GM18861 (cell line): ENCODE measurements at regions not wholly inside any gene's neighbourhood (a gene's known extent, or its start where the extent isn't known, plus 50 kb on each side); places are given as distances from the start of the nearest gene placed in this dataset.

Experiments used
- ATAC-seq: cut with Tn5 transposase; IDR thresholded peaks from one replicate; pipeline ENCODE4 v1.9.1; 2021; ENCODE audit not compliant: unreplicated experiment

DNA sequence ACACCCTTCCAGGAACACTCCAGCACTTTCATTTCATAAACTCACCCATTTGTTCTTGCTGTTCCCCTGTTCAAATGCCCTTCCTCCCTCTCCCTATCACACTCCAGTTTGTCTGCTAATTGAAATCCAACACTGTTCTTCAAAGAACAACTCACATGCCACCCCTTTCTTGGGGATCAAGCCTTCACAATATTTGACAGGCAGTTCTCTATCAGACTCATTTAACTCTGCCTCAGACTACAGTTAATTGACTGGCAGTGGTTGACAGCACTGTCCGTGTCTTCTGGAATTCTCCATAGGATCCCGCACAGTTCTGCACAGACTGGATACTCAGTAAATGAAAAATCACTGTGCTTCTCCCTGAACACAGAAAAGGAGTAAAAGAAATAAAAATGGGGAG is 87.8 kb downstream of the PMP22 start:
- ATAC-seq = no peak

DNA sequence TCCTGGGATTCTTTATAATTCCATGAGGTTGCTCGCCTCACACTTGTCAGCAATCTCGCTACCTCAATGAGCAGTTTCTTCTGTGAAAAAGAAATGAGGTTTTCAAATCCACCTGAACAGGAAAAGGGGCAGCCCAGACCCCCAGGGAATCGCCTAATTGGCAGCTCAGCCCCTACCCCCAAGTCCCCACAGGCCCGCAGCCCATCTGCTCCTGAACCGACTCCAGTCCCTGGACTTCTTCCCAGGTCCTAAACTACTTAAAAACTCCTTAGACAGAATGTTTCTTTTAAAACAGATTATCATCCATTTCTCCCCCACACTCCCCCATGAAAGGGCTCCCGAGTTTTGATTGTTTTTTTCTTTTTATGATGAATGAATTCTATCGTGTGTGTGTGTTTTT is 89.8 kb downstream of the PMP22 start:
- ATAC-seq = no peak

DNA sequence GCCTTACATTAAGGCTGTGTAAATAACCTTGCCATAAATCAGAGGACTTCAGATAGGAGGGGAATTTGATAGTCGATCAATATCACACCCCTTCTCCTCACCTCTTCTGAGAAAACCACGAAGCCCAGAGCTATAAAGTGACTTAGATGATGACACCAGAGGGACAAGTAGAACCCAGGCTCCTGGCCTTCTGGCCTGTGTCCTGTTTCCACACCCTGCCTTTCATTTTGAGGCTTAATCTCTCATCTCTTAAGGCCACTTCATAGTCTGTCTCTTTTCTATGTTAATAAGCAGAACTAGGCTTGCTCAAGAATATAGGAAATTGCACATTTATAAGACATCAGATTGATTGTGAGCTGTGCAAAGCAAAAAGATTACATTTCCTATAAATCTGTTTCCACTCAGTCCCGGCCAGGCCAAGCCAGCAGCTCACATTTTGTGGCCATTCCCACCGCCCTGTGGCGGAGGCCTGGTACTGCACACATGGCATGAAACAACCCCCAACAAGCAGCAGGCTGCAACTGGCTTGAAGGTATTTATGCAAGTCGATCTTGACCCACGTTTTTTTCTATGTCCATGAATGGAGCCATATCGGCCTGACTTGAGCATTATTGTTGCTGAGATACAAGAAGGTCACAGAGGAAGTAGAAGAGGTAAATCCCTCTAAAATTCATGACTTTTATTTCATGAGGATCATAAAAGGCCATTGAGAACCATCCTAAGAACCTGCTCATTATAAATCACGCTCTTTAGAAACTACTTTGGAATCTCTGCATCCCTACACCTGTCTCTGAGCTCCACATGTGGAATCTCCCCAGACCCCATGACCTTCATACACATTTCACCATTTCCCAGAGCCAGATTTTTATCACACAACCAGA is 93.7 kb downstream of the PMP22 start:
- ATAC-seq = no peak

DNA sequence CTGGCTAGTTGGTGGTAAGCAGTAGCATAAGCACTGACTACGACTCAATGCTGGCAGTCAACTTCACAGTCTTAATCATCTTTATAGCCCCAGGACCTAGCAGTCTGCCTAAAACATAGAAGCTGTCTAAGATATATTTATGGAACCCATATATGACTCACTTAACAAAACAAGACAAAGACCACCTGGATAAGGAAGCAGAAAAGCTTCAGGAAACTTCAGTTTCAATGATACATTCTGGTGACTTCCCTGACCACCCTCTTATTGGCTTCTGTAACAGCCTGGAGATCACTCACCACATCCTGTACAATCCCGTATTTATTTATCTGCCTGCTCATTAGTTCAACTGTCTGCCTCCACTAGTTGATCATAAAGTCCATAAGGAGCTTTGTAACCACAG is 95.5 kb downstream of the PMP22 start:
- ATAC-seq = no peak

DNA sequence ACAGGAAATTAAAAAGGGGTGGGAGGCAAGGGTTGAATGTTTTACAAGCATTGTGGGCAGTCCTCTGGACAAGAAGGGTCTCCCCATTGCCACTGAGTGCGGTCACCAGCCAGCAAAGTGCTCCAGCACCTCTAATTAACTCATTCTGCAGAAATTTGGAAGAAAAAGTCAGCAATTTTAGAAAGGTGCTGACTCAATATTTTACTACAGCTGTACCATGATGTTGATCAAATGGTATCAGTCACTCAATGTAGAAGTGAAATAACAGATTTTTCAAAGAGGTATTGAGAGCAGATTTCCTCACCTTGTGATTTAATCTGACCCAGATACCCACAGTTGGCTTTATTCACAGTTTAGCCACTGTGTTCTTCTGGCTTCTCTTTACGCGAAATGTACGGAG is 96.7 kb downstream of the PMP22 start:
- ATAC-seq = no peak

DNA sequence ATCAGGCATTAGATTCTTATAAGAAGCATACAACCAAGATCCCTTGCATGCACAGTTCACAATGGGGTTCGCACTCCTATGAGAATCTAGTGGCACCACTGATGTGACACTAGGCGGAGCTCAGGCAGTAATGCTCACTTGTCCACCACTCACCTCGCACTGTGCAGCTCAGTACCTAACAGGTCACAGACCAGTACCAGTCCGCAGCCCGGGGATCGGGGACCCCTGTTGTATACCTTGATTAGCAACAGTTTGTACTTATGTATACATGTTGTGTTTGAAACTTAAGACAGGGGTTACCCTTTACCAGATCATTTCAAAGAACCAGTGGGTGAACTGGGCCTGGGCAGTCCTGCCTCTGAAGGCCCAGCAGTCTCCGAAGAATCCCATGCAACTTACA is 103.7 kb downstream of the PMP22 start:
- ATAC-seq = no peak

DNA sequence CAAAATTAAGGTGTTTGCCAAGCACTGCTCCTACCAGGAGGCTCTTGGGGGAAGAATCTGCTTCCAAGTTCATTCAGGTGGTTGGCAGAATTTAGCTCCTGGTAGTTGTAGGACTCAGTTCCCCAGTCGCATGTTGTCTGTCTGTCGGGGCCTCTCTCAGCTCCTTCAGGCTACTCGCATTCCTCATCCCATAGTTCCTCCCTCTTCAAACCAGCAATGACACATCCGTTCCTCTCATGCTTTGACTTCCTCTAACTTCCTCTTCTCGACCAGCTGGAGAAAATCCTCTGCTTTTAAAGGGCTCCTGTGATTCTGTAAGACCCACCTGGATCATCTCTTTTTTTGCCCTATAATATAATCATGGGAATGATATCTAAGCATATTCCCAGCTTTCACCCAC is 108.1 kb downstream of the PMP22 start:
- ATAC-seq = no peak

DNA sequence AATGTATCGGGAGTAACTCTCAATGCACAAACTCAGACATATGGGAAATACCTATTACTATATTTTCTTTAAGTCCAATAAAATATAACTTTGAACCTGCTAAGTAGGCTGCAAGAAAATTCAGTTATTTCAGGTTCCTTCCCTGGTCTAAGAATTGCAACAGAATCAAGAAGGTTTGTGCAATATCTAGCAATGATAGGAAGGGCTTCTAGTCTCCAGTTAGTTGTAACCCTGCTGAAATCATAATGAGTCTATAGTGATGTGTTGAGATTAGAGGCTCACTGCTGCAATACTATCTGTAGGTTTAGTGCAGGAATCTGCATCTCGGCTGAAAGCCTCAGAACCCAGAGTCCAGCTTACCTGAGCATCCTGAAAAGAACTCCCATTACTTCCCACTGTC is 110.5 kb downstream of the PMP22 start:
- ATAC-seq = no peak

DNA sequence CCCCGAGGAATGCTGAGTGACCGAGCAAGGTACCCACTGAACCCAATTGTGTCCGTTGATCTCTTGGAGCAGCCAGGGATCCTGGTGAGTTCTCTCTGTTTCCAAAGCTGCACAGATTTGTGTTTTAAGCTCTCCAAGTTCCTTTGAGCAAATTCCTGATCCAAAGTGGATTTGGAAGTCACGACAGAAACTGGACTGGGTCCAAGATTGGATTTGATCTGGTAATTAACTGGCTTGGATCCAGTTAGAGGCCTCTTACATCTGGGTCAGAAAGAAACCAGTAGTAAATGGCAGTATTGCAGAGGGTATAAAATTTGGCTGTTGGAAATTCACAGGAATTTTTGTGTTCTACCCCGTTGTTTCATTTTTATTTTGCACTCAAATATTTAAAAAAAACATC is 119.5 kb downstream of the PMP22 start:
- ATAC-seq = no peak

DNA sequence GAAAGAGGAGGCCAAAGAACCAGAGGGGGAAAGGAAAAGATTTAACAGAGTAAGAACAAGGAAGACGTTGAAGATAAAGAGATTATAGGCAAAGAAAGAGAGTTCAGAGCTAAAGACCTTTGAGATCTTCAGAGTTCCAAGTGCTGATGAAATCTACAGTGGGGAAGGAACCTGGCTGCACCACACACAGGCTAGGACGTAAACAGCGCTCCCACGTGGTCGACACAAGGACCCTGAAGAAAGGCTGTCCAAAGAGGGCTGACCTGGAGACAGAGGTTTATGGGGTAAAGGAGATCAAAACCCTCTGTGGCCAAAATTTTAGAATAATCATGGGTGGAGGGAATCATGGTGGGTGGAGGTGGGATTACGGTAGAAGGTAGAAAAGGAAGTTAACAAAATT is 121.6 kb downstream of the PMP22 start:
- no peak for ATAC-seq

DNA sequence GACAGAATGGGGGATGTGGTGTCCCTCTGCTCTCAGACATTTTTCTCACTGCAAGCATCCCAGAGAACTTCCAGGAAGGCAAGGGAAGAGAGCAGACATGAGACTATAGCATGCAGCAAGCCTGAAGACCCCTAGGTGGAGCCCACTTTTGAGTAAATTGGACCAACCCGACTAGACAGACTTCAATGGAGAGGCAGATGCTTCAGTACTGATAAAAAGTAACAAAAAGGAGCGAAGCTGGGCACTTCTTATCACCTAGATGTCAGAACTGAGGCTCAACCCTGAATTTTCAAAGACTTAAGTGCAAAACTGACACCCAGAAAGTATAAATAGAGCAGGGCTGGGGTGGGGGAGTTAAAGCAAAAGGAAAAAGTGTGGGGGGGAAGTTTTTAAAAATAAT is 130.8 kb downstream of the PMP22 start:
- ATAC-seq = no peak

DNA sequence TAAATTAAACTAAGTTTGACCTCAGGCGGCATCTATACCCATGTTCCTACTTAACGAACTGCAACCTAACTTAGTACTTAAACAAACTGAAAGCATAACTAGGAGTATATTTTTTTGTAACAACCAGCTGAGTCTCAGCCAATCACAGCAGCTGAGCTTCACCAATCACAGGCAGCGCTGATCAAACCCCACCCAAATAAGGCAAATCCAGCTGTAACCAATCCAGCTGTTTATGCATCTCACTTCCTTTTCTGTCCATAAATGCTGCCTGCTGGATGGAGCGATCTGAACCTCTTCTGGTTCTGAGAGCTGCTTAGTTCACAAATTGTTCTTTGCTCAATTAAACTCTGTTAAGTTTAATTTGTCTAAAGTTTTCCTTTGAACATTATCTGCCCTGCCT is 131.3 kb downstream of the PMP22 start:
- ATAC-seq = no peak

DNA sequence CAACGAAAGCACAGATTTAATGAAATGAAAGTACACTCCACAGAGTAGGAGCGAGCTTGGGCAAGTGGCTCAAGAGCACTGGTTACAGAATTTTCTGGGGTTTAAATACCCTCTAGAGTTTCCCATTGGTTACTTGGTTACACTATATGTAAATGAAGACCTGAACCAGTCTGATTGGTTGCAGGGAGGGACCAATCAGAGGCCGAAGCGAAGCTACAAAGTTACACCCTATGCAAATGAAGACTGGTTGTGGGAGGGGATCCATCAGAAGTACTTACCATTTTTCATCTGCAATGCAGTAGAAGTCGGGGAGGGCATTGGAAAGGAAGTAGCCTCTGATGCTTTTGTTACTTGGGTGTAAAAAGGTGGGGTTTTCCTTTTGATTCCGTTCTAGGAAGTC is 132.0 kb downstream of the PMP22 start:
- no peak for ATAC-seq

DNA sequence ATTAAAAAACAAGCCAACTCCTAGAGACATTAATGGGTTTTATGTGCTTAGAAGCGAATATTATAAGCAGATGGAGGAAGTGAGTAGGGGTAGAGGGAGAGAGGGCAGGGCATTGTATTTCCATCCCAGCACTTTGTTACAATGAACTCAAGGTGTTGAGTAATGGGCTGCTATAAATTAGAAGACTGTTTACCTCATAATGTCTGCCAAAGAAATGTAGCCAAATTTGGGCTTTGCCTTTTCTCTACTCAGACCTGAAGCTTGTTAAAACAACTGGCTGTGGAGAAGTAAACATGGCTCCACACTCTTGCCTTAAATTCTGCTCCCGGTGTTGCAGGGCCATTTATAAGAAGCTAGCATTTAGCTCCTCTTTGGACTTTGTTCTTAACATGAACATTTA is 134.7 kb downstream of the PMP22 start:
- ATAC-seq = no peak

DNA sequence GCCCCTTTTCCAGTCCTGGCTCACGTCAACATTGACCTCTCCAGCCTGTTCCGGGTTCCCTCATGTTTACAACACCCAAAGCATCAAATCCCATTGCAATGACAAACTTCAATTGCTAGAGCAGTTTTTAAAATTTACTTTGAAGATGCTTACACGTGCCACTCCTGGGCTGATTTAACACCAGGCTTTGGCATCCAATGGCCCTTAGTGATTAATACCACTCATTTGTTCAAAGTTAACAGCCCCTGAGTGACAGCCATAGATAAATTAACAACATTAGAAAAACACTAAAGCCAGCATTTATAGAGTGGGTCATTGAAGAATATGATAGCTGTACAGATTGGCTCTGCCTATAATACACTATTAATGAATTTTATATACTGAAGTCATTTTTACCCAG is 135.1 kb downstream of the PMP22 start:
- ATAC-seq = no peak

DNA sequence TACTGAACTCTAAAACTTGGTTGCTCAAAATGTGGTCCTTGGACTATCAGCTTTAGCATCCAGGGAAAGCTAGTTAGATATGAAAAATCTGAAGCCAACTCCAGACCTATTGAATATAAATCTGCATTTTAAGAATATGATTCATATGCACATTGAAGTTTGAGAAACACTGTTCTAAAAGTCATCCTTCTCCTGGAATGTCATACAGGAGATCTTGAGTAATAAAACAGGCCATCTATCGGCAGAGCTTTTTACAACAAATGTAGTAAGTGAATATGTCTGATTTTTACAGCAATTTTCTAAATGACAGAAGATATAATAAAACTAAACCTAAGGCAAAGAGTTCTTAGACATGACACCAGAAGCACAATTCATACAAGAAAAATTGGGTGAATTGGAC is 140.4 kb downstream of the PMP22 start:
- no peak for ATAC-seq

DNA sequence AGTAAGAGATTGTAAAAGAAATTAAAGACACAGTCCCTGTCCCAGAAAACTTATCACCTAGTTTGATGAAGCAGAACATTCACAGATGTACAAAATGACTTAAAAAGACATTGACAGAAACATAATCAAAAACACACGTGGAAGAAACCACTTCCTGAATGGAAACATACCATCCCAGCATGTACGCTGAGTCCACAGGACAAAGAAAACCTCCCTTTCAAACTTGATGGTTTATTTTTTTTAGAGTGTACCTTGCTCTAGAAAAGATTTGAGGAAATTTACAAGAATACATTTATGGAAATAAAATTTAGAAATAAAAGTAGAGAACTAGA is 140.9 kb downstream of the PMP22 start:
- ATAC-seq = no peak

DNA sequence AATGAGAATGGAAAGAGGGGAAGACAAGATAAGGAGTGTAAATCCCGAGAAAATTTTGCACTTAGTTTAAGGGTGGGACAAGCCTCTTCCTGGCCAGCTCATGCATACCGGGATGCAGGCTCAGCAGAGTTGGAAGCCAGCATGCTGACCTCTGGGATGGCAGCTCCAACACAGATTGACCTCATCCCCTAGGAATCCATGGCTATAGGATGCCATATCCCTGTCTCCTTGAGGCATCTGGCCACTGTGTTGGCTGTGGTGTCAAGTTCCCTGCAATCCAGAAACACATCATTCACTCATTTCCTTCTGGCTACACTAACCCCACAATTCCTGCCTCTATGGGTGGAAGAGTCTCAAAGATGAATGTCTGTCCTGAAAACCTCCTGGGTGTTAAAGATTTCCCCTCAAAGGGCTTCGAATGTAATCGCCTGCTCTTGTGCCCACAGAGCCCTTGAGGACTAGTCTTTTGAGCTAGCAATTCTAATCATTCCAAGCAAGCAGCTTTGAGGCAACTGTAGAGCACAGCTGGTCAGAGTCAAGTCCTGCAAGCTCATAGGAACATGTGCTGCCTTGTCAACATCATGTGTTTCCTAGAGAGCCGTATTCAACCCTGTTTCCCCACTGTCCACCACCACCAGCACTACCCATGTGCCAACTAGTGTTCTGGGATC is 141.4 kb downstream of the PMP22 start:
- no peak for ATAC-seq

DNA sequence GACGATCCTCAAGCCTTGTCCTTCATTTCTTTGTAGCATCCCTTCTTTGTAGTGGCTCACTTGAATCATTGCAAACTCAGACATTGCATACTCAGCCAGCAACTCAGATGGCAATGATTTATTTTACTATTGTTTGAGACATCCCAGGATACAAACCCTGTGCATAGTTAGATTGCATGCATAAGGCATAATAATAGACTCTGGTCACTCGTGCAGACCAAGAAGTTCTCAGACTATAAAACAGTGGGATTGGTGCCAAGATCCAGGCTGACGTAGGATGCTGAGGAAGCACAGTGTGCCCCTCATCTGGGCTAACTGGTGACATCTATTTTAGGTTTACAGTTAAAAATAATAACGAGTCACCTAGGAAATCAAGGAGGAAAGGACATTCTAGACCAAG is 142.3 kb downstream of the PMP22 start:
- no peak for ATAC-seq

DNA sequence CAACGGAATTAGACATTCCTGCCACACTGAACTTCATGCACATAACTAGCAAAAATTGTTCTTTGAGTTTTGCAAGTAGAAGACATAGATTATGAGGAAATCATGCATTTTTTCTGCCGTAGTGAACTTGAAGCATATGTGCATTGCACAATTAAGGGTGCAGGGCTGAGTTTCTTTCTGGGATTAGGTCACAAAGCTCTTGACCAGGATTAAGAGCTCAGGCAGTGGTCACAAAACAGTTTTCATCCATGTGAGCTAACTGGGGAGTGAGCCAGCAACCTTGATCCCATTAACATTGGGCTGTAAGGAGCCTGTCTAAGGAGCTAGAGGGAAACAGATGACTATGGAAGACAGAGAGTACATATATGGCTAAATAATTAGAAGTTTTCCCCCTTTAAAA is 143.7 kb downstream of the PMP22 start:
- ATAC-seq = no peak

DNA sequence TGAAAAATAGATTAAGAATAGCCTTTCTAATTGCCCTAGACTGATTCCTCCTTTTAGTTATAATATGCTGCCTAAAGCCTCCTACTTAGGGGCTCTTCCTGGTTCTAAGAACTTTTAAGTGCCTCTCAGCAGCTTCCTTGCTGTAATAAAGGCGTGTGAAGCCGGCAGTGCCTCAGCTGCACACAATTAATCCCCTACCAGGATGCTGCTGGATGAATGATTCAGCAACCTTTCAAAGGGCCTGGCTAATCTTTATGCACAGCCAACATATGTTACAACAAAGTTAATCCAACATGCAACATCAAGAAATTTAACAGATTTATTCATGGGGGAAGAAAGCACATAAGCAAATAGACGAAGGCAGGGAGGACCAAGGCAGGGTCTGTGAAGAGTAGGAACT is 145.2 kb downstream of the PMP22 start:
- no peak for ATAC-seq

DNA sequence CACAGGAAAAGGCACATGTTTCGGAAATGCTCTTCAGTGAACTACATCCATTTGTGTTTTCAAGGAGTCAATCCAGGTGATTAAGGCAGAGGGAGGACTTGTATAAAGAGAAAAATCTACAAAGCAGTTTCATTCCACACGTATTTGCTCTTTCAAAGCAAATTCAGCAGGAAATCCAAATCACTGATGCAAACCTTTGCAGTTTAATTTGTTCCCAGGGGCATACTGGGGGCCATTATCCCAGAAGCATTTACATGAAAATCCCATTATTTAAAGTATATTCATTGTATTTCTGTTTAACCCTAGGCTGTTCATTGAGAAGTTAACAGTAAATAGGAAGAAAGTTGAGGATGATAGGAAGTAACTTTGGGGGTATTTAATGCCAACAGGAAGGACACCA is 147.9 kb downstream of the PMP22 start:
- no peak for ATAC-seq
